Skin epidermis (tissue), 12 donors: ENCODE measurements at regions not wholly inside any gene's neighbourhood (a gene's known extent, or its start where the extent isn't known, plus 50 kb on each side); places are given as distances from the start of the nearest gene placed in this dataset.

Source experiments
- H3K27ac ChIP-seq, 21 experiments: fragments of 200-600 bp; sonication (generic) in 11 of 21; one replicate each; pipeline ENCODE4 v1.5.0; 2020; ENCODE audit warnings: mild to moderate bottlenecking in 3 of 21, inconsistent platforms in 2 of 21, moderate library complexity in 2 of 21
- H3K4me3 ChIP-seq, 7 experiments: fragments of 200-600 bp; sonication (generic) in 2 of 7; one replicate each; pipeline ENCODE4 v1.5.0; 2020; ENCODE audit warnings: inconsistent platforms in 2 of 7, mild to moderate bottlenecking in 2 of 7, moderate library complexity in 1 of 7

DNA sequence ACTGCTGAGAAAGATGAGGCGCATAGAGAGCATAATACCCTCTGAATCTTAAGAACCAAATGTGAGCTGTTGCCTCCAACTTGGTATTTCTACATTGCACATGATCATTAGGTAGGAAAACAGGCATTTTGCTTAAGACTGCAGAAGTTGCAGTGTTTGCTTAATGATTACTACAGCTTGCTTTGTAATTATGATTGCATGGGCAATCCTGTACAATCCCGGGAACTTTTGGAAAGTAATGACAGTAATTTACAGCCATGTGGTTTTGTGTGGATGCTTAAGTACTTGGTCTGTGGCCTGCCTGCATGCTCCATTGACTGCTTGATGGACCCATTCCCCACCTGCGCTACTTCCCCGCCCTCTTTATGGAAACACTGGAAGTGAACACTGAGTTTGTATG lies 301.1 kb downstream of the DIPK2A start:
- no peak overlapping the region for H3K4me3 ChIP-seq
- no peak overlapping the region for H3K27ac ChIP-seq

DNA sequence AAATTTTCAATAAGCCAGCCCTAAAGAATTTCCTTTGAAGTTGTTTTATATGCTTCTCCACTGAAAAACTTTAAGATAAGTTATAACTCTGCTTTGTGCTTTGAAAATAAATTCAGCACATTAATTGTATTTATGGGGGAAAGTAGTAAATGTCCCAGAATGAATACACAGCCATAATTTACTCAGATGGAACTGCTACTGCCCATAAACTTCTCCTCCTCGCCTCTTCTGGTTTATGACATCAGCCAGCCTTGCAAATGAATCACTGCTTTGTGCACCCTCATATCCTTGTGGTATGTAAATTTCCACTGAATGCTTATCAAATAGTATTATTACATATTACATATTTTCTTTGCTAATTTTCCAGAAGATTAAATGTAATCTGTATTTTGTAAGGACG lies 302.0 kb downstream of the DIPK2A start:
- Histone ChIP-seq H3K27ac (no peak overlapping the region), H3K4me3 (no peak overlapping the region)

DNA sequence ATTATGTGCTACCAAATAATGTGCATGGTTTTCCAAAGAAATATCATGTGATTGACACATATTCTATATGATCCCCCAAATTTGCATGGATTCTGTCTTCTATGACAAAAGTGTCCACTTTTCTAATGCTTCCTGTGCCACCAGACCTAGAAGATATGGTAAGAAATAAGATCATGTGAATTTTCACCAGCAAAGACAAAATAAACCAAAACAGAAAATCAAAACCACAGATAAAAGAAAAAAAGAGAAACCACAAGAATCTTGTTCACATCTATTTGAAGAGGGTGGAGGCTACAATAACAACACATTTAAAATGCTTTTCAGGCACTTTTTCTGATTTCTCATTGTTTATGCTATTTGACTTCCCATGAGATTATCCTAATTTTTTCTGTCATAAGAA lies 303.4 kb downstream of the DIPK2A start:
- H3K4me3 ChIP-seq = no peak overlapping the region
- no peak overlapping the region for H3K27ac ChIP-seq

DNA sequence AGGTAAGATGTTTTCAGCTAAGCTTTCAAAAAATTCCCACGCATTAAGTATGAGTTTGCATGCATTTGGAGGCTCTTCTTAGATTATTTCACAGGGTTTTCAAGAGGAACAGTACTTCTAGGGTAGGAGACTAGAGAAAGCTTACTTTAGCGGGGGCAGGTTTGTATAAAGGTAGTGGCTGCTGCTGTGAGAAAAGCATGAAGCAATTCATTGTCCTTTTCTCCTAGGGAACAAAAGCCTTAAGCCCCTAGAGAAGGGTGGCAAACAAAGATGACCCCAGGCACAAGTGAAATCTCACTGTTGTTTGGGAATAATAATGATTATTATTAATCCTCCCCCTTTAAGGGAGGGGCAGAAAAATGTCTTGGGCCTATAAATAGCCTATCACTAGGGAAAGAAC lies 310.7 kb downstream of the DIPK2A start:
- Histone ChIP-seq H3K27ac (no peak overlapping the region), H3K4me3 (no peak overlapping the region)

DNA sequence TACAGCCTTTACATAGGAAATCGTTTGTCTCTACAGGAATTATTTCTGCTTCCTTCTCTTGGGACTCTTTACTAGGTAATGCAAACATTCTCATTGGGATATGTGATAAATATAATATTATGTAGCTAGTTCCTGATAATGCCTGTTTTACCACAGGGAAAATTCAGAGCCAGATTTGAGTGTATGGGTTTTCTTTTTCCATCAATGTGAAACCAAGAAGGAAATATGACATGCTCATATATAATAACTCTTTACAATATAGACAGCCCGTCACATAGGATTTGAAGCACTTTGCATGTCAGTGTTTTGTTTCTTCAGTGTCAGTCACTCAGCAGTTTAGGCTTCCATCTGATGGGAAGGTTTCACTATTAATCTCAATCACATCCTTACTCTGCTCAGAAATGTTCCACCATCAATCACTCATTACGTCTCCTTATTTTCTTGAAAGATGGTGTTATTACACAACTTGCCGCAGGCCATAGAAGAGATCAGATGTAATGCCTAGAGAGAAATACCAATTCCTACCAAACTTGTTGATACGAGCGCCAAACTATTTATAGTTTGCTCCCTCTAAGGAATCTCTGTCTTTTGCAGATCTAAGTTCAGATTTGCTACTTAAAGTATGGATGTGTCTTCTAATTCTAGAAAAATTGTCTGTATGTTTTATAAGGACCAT lies 314.8 kb downstream of the DIPK2A start:
- H3K4me3 ChIP-seq = no peak overlapping the region
- no peak overlapping the region for H3K27ac ChIP-seq

DNA sequence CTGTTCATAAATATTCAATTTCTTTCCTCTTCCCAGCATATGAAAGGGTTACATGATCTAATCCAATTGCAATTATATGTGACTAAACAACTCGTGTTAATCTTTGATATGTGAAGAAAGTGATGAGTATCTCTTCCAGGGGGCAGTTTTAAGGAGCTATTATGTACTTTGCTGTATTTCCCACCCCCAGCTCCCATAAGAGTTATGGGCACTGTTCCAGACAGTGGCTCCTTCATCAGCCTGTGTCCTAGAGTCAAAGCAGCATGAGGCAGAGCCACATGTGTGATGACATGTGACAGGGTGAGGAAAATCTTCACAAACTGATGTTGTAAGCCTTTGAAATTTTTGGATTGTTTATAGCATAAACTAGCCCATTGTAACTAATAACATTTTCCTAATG lies 315.4 kb downstream of the DIPK2A start:
- H3K4me3 ChIP-seq = no peak overlapping the region
- H3K27ac ChIP-seq = no peak overlapping the region

DNA sequence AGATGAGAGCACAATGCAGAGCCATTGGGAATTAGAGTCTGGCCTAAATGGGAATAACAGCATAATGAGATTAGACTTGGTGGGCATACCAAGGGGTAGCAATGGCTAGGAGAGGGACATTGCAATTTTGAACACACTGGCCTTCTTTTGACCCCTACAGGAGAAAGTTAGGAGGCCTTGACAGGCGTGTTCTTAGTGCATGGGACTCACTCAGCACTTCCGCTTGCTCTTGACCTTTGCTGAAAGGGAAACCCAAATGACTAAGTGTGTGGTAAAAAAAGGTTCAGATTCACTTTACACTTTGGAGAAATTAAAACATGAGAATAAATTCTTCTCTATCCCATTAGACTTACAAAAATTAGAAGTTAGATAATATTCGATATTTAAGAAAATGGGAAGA lies 317.4 kb downstream of the DIPK2A start:
- Histone ChIP-seq H3K4me3 (no peak overlapping the region), H3K27ac (no peak overlapping the region)

DNA sequence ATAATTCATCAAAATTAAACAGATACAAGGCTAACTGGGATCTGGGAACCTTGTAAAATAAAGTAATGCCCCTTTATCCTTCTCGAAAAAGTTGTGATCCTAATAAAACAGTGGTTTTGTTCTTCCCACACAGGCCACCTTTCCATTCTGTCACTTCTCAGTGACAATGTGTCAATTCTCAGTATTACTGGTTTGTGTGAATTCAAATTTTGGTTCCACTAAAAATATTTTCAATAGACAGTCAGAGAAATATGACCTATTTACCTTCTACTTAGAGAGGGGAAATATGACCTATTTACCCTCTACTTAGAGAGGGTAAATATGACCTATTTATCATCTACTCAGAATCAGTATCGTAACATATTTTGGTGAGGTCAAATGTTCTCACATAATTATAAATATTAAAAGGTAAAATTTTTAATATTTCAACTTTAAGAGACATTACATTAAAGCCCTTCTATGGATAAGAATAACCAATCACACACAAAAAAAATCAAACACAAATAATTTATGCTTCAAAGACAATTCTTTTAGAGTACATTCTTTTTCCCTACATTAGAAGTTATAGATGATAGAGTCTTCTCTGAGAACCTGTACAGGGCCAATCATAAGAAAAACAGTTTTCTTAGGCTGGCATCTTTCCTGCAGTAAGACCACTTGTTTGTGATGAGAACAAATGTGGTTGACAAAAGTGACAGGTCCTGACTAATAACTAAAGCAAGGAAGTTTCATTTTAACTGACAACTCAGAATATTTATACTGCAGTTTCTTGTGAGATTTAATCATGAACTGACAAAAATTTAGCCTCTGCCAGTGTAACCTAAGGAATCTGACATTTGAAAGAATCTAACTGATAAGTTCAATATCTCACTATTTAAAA lies 323.3 kb downstream of the DIPK2A start:
- no peak overlapping the region for H3K27ac ChIP-seq
- H3K4me3 ChIP-seq = no peak overlapping the region

DNA sequence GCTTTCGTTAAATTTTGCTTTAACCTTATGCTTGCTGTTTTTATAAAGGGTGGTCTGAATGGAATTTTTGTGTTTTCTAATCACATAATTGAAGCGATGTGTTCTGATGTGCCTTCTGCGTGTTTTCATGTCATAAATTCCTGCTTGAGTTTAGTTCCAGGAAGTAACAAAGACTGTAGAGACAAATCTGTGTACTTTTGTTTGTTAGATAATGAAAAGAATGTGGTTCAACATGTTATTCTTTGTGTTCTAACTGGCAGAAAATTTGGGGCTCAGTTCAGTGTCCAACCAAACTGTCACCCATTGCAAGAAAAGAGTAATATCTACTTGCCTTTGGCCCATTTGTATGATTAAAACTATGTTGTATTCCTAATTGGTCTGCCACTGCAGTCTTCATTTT lies 324.0 kb downstream of the DIPK2A start:
- H3K27ac ChIP-seq = no peak overlapping the region
- H3K4me3 ChIP-seq = no peak overlapping the region

DNA sequence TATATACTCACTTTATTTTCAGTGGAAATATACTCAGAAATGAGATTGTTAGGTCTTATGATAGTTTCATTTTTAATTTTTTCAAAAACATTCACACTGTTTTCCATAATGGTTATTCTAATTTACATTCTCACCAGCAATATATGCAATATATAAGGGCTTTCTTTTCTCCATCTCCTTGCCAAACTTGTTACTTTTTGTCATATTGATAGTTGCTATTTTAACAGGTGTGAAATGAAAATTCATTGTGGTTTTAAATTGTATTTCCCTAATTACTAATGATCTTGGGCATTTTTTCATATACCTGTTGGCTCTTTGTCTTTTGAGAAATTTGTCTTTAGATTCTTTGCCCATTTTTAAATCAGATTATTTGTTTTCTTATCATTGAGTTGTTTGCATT lies 325.2 kb downstream of the DIPK2A start:
- no peak overlapping the region for H3K27ac ChIP-seq
- no peak overlapping the region for H3K4me3 ChIP-seq

DNA sequence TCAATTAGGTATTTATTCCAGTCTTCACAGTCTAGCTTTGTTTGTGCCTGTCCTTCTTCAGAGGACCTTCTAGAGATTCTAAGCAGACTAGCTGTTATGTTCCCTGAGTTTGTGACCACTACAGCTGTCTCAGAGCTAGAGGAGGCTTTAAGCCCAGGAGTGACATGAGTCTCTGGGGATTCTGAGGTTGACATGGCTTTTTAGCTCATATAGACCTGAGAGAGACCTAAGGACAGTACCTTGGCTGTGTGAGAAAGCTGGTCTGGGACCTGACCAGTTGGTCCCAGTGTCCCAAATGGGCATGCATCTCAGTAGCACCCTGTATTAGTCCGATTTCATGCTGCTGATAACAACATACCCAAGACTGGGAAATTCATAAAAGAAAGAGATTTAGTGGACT lies 330.2 kb downstream of the DIPK2A start:
- H3K27ac ChIP-seq = no peak overlapping the region
- H3K4me3 ChIP-seq = no peak overlapping the region

DNA sequence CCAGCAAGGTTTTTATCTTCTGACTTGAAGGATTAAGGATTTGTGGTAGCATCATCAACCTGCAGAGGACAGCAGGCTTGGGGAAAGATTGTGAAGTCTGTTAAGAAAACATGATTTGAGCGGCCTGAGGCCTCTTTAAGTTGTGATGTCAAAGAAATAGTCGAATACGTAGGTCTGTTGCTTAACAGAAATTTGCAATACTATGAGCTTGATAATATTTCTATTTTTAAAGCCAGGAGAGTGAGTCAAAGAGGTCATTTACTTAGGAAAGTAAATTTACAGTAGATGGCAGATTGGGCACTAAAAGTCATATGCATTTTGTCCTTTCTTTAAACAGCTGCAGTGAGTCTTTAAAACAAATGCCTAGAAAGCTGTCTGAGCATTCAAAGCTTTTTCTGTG lies 336.3 kb downstream of the DIPK2A start:
- no peak overlapping the region for H3K4me3 ChIP-seq
- no peak overlapping the region for H3K27ac ChIP-seq

DNA sequence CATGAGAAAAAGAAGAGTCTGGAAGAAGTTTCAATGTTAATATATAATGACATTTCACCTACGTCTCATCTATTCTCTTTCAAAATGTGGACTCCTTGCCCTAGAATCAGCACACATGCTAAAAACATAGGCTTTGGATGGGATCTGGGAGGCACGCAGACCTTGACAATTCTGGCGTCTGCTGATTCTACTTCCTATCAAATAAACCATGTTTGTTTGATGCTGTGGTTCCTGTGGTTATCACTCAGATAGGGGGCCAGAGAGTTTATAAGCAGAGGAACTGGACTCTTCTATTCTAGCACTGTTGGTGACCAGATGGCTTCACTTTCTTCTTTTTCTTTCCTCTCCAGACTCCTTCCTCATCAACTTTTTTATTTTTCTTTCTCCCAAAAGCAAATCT lies 336.8 kb downstream of the DIPK2A start:
- Histone ChIP-seq H3K4me3 (no peak overlapping the region), H3K27ac (no peak overlapping the region)

DNA sequence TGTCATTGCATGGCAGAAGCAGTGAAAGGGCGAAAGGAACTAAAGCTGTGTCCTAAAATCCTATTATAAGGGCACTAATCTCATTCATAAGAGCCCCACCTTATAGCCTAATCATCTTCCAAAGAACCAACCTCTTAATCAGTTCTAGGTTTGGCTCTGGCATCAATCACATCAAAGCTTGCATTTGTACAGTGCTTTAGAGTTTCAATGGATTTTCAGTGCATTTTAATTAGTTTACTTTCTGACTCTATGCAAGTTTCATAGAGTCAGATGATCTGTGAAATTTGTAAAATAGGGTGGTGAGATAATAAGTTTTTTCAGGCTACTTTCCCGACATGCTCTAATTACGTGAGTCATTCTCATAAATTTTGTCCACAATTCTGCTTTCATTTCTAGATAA lies 341.1 kb downstream of the DIPK2A start:
- no peak overlapping the region for H3K4me3 ChIP-seq
- H3K27ac ChIP-seq = no peak overlapping the region

DNA sequence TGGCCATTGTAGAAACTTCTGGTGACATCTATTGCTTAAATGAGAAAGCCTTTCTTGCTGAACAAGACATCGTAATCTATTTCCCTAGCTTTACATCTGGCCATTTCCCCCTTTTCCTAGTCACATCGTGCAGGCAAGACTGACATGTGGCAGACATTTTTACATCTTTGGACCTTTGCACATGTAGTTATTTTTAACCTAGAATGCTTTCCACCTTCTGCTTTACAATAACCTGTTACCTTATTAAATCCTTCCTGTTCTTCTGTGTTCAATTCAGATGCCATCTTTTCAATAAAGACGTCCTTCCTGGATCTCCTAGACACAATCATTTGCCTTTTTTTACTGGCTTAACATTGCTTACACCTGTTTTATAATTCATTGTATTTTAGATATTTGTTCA lies 343.3 kb downstream of the DIPK2A start:
- H3K4me3 ChIP-seq = no peak overlapping the region
- no peak overlapping the region for H3K27ac ChIP-seq

DNA sequence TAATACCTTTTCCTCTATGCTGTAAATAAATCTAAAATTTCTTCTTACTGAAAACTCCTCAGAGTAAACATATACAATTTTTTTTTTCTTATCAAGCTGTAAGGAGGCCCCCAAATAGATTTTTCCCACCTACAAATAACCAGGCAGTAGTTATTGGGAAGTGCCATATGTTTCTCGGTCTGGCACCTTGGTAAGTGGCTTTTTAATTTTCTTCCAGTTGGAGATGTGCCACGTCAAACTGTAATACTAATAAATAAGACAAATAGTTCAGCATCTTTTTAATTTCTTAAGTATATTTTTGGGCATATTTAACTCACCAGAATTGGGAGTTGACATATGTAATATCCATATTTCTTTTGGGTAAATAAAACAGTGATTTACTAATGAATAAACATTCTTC lies 346.3 kb downstream of the DIPK2A start:
- no peak overlapping the region for H3K4me3 ChIP-seq
- no peak overlapping the region for H3K27ac ChIP-seq

DNA sequence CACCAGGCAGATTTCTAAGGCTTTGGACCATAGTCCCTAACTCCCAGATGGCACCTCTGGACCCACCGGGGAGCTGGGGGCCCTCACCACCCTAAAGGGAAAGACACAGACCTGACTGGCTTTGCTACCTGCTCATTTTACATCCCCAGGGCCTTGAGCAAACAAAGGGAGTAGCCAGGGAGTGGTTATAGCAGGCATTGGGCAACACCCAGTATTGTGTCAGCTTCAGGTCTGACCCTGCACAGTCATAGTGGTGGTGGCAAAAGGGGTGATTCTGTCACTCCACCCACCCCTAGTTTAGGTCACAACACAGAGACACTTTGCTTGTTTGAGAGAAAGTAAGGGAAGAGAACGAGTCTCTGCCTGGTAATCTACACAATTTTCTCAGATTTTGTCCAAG lies 352.5 kb downstream of the DIPK2A start:
- Histone ChIP-seq H3K27ac (no peak overlapping the region), H3K4me3 (no peak overlapping the region)

DNA sequence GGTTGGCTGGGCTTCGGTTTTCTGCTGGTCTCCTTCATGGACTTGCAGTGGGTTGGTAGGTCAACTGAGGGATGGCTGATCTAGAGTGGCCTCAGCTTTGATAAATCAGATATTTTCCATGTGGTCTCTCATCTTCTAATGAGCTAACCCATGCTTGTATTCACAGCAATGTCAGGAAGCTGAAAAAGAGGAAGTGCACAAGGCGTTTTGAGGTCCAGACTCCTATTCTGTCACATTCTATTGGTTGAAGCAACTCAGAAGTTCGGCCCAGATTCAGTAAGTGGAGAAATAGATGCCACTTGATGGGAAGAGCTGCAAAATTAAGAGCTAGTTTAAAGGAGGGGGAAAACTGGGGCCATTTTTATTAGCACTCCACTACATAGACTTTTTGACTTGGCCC lies 361.2 kb downstream of the DIPK2A start:
- no peak overlapping the region for H3K4me3 ChIP-seq
- no peak overlapping the region for H3K27ac ChIP-seq

DNA sequence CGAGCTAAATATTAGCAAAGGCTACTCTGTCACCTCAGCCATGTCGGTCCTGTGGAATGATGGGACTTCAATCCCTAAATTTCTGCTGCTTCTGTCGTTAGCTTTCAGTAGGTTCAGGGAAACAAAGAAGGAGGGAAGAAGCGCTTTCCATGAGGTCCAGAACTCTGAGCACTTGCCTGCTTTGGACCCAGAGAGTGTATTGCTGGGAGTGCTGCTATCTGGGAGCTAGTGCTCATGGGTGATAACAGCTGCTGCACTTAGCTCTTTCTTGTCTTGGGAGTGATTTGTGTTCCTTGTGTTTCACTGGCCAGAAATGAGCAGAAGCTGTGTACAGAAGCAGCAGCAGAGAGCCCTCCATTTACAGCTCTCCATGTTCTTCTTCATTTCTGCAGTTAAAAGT lies 369.8 kb downstream of the DIPK2A start:
- Histone ChIP-seq H3K27ac (no peak overlapping the region), H3K4me3 (no peak overlapping the region)

DNA sequence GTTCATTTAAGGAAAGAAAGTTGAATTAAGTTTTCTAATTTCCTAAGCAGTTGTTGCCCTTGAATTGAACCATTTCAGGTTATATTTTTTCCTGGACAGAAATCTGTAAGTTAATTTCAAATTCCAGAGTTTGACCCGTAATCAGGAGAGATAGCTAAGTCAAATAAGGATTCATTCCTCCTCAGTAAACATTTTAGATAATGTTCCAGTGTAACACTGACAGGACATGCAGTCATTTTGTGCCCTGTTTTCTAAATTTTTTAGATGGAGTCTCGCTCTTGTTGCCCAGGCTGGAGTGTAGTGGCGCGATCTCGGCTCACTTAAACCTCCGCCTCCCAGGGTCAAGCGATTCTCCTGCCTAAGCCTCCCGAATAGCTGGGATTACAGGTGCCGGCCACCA lies 371.7 kb downstream of the DIPK2A start:
- no peak overlapping the region for H3K27ac ChIP-seq
- no peak overlapping the region for H3K4me3 ChIP-seq

DNA sequence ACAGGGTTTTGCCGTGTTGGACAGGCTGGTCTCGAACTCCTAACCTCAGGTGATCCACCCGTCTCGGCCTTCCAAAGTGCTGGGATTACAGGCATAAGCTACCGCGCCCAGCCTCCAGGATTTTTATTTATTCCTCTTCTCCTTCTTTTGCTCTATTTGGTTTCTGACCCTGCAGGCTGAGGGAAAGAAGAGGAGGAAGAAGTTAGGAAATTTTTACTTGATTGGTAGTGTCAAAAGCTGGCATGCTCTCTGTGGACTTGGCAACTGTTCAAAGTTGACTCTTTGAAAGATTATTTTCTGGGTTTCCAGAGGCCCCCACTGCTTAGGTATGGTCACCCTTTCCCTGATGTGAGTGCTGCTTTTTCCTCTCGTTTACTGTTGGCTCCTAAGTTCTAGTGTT lies 372.2 kb downstream of the DIPK2A start:
- Histone ChIP-seq H3K4me3 (no peak overlapping the region), H3K27ac (no peak overlapping the region)
